Upper lobe of left lung (tissue), 6 donors: ENCODE measurements at regions not wholly inside any gene's neighbourhood (a gene's known extent, or its start where the extent isn't known, plus 50 kb on each side); places are given as distances from the start of the nearest gene placed in this dataset.

Experiments
- ATAC-seq, 2 donors: fragments of 200-7000 bp; cut with Tn5 transposase; one replicate each; pipeline ENCODE4 v1.9.1; 2022; ENCODE audit warnings: mild to moderate bottlenecking in 2 of 2, moderate library complexity in 2 of 2; ENCODE audit not compliant: low FRiP score in 2 of 2
- DNase-seq, 2 donors: peaks; one replicate each; pipeline ENCODE4 v3.0.0-alpha.2; 2019 to 2020
- H3K27ac ChIP-seq, 4 donors: fragments of 200-600 bp; sonication (generic); one replicate each; pipeline ENCODE4 v1.5.1; 2016 to 2019
- H3K27me3 ChIP-seq, 4 donors: fragments of 200-600 bp; sonication (generic); one replicate each; pipeline ENCODE4 v1.5.1; 2017 to 2019
- H3K36me3 ChIP-seq, 4 donors: fragments of 200-600 bp; sonication (generic); one replicate each; pipeline ENCODE4 v1.5.1; 2016 to 2019
- H3K4me1 ChIP-seq, 4 donors: fragments of 200-600 bp; sonication (generic); one replicate each; pipeline ENCODE4 v1.5.1; 2018 to 2019
- H3K4me3 ChIP-seq, 4 donors: fragments of 200-600 bp; sonication (generic); one replicate each; pipeline ENCODE4 v1.5.1; 2017 to 2019; ENCODE audit warnings: mild to moderate bottlenecking in 2 of 4, moderate library complexity in 1 of 4
- H3K9me3 ChIP-seq, 4 donors: fragments of 200-600 bp; sonication (generic); one replicate each; pipeline ENCODE4 v1.5.1; 2018 to 2019
- EP300 ChIP-seq, 4 donors: sonication (generic); formaldehyde crosslinking; IDR thresholded peaks; one replicate each; pipeline ENCODE4 v1.5.1; 2017; ENCODE audit warnings: antibody characterized with exemption in 4 of 4, control low read depth in 2 of 4
- POLR2A ChIP-seq, 4 donors: fragments of 450-650 bp; IDR thresholded peaks; one replicate each; pipeline ENCODE4 v1.5.1; 2016 to 2017; ENCODE audit warnings: antibody characterized with exemption in 4 of 4, mild to moderate bottlenecking in 2 of 4
- POLR2AphosphoS5 ChIP-seq, 2 donors: sonication (generic); formaldehyde crosslinking; IDR thresholded peaks; one replicate each; pipeline ENCODE4 v1.5.1; 2017; ENCODE audit warnings: antibody characterized with exemption in 2 of 2
- WGBS, 2 donors: methylation state at CpG; one replicate each; pipeline ENCODE4 v1.1.5; 2017 to 2018; 5-methylcytosine and 5-hydroxymethylcytosine counted together
- TF ChIP-seq, protein P1 (sequence below), 6 experiments: fragments of 450-650 bp in 4 of 6; fragments of 200-600 bp in 2 of 6; sonication (generic) in 2 of 6; IDR thresholded peaks; one replicate each; pipeline ENCODE4 v1.5.1; 2016 to 2019; ENCODE audit warnings: antibody characterized with exemption in 6 of 6
- donor health status: DM: no; HTN: no; CAD: no; lungs with moderate emphysema.
- donor health status: DM: no; HTN: yes; CAD: no; lungs with severe emphysema.

DNA sequence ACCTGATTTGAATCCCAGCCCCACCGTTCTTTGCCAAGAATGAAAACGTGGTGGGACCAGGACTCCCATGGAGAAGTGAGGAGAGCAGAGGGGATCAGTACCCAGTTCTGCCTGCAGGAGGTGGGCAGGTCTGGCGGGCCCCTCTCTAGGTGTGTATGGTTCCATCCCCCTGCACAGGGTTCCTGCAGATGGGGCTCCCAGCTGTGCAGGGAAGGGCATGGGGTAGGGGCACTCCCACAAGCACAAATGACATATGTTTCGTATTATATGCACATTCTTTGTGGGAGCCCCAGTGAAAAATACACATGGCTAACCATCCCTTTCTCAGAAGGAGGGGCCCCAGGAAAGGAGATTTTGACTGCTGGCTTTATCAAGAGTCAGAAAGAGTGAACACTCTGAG, 144.6 kb downstream of the PLPP3 start:
- 88 to 89% methylated on average over 3 to 4 of the region's 4 CpGs for WGBS, 2 donors
- peaks cover 0 to 9% (median 3%) of the 10 kb centered on the region in 4 donors for H3K4me1 ChIP-seq
- H3K27me3 ChIP-seq = no peaks in the 10 kb centered on the region
- no peaks in the 10 kb centered on the region for H3K9me3 ChIP-seq
- no peaks in the 10 kb centered on the region for H3K36me3 ChIP-seq
- H3K27ac ChIP-seq = no peak overlapping the region
- H3K4me3 ChIP-seq = no peak overlapping the region
- TF ChIP-seq POLR2A (IDR thresholded peaks at IDR 0.05) = no peak
- no peak for TF ChIP-seq POLR2AphosphoS5 (IDR thresholded peaks at IDR 0.05)
- ATAC-seq (no peak), DNase-seq (no peak)

- Histone ChIP-seq H3K27ac (no peak overlapping the region), H3K27me3 (no peaks in the 10 kb centered on the region), H3K36me3 (no peaks in the 10 kb centered on the region), H3K4me1 (peaks cover 0 to 4% (median 1%) of the 10 kb centered on the region in 4 donors), H3K4me3 (no peak overlapping the region), H3K9me3 (no peaks in the 10 kb centered on the region)
- no peak for TF ChIP-seq POLR2AphosphoS5 (IDR thresholded peaks at IDR 0.05)
- TF ChIP-seq POLR2A (IDR thresholded peaks at IDR 0.05) = no peak
- TF ChIP-seq, protein P1, sequence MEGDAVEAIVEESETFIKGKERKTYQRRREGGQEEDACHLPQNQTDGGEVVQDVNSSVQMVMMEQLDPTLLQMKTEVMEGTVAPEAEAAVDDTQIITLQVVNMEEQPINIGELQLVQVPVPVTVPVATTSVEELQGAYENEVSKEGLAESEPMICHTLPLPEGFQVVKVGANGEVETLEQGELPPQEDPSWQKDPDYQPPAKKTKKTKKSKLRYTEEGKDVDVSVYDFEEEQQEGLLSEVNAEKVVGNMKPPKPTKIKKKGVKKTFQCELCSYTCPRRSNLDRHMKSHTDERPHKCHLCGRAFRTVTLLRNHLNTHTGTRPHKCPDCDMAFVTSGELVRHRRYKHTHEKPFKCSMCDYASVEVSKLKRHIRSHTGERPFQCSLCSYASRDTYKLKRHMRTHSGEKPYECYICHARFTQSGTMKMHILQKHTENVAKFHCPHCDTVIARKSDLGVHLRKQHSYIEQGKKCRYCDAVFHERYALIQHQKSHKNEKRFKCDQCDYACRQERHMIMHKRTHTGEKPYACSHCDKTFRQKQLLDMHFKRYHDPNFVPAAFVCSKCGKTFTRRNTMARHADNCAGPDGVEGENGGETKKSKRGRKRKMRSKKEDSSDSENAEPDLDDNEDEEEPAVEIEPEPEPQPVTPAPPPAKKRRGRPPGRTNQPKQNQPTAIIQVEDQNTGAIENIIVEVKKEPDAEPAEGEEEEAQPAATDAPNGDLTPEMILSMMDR (IDR thresholded peaks at IDR 0.05) = no peak
- no peak for TF ChIP-seq EP300 (IDR thresholded peaks at IDR 0.05)
- no peak for ATAC-seq
- no peak for DNase-seq
- 65 to 66% methylated on average over 5 of the region's 5 CpGs for WGBS, 2 donors
These were observed 145.3 kb downstream of the PLPP3 start for GRCh38 chr1:56434025-56434424.

DNA sequence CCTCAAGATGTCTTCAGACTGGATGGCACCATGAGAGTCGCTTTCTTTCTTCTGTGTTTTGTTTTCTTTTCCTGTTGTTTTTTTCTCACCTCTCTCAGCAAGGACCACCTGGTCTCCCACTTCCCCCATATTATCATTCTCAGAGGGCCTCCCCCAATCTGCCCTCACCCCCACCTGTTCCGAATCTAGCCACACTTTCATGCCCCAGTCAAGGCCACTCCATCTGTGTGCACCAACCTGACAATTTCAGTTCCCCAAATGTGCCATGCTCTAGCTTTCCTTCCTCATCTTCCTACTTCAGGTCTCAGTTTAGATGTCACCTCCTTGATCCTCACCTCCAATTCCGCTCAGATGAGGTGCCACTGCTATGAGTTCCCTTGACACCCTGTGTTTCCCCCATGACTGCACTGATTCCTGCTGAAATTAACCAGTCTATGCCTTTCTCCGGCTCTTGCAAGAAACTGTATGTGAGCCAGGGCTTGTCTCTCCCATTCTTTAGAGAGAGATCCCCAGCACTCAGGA, 146.2 kb downstream of the PLPP3 start:
- no peak overlapping the region for H3K4me3 ChIP-seq
- no peaks in the 10 kb centered on the region for H3K36me3 ChIP-seq
- H3K27ac ChIP-seq = no peak overlapping the region
- H3K4me1 ChIP-seq = peaks cover 0 to 2% (median under 1%) of the 10 kb centered on the region in 4 donors
- DNase-seq (no peak), ATAC-seq (no peak)
- TF ChIP-seq, protein P1 (IDR thresholded peaks at IDR 0.05) = no peak
- TF ChIP-seq POLR2AphosphoS5 (IDR thresholded peaks at IDR 0.05) = no peak
- TF ChIP-seq POLR2A (IDR thresholded peaks at IDR 0.05) = no peak
- TF ChIP-seq EP300 (IDR thresholded peaks at IDR 0.05) = no peak
- WGBS, 2 donors = 90 to 92% methylated on average over 4 of the region's 4 CpGs
- H3K27me3 ChIP-seq = no peaks in the 10 kb centered on the region
- no peaks in the 10 kb centered on the region for H3K9me3 ChIP-seq

DNA sequence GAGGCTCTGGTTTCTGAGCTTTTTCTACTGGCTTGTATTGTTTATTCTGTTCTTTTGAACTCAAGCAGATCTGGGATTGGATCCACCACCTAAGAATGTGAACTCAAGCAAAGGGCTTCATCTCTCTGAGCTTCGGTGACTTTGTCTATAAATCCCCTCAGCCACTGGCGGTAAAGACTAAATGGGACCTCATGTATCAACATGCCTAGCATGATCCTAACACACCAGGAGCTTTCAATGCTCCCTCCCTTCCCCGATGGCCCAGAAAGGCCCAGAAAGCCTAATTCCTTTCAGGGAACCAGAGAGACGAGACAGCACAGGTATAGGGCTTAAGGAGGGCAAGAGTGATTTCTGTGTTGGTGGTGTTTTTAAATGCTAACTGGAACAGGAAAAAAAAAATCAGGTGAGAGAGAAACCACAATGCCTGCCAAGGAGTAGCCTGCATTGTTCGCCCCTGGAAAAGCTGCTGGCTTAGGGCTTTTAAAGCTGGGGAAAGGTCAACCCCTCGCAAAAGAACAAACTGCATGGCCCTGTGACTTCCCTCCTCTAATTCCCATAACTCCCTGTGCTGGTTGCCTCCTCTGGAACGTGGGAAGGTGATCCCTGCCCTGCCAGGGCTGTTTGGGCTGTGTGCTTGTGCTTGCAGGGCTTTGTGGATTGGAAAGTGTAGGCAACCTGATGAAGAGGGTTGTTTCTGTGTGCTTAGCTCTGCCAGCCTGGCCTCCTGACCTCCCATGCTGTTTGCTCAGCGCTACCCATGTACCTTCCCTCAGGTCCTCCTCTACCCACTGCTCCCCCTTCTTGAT, 147.0 kb downstream of the PLPP3 start:
- DNase-seq = no peak
- Histone ChIP-seq H3K27ac (no peak overlapping the region), H3K36me3 (no peaks in the 10 kb centered on the region), H3K4me1 (peaks cover 0 to 2% (median 0%) of the 10 kb centered on the region in 4 donors), H3K9me3 (no peaks in the 10 kb centered on the region), H3K4me3 (no peak overlapping the region), H3K27me3 (no peaks in the 10 kb centered on the region)
- no peak for TF ChIP-seq EP300 (IDR thresholded peaks at IDR 0.05)
- TF ChIP-seq POLR2A (IDR thresholded peaks at IDR 0.05) = no peak
- WGBS, 2 donors = 80 to 84% methylated on average over 8 of the region's 8 CpGs
- no peak for ATAC-seq

DNA sequence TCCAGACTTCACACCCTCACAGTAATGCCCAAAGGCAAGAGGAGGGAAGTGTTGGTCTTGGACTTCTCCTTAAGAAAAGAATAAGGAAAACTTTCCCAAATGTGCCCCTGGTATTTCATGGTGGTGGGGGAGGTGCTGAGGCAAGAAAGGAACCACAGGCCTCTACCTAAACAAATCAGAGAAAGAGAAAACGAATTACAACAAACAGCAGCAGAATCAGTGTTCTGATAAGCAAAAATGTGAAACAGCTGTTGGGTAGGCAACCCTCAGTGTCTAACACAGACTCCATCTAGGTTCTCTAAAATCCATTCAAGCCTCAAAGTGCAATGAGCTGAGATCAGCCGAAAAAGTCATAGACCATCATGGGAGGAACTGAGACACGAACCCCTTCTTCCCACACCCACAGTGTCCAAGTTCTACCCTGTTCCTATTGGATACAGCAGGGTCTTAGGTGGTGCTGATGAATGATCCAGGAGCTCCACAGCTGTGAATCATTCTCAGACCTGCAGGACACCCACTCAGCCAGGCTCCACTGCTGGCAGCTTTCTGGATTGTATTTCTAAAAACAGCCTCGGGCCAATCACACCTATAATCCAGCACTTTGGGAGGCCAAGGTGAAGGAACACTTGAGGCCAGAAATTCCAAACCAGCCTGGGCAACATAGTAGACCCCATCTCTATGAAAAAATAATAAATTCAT, 149.1 kb downstream of the PLPP3 start:
- no peak overlapping the region for H3K27ac ChIP-seq
- ATAC-seq = no peak
- H3K36me3 ChIP-seq = no peaks in the 10 kb centered on the region

DNA sequence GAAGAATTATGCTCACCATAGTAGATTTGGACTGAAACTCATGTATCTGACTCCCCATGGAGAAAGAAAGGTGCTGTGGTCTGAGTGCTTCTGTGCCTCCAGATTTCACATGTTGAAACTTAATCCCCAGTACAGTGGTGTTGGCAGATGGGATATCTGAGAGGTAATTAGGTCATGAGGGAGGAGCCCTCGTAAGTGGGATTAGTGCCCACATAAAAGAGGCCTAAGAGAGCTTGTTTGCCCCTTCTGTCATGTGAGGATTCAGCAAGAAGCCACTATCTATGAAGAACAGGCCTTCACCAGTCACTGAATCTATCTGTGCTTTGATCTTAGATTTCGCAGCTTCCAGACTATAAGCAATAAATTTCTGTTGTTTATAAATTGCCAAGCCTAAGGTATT, 150.1 kb downstream of the PLPP3 start:
- H3K9me3 ChIP-seq = no peaks in the 10 kb centered on the region

More for the DNA sequence above, 149.1 kb downstream of the PLPP3 start:
- H3K27me3 ChIP-seq = no peaks in the 10 kb centered on the region
- H3K4me1 ChIP-seq = no peaks in the 10 kb centered on the region
- TF ChIP-seq POLR2AphosphoS5 (IDR thresholded peaks at IDR 0.05) = no peak
- no peak for TF ChIP-seq POLR2A (IDR thresholded peaks at IDR 0.05)
- no peak for TF ChIP-seq EP300 (IDR thresholded peaks at IDR 0.05)
- DNase-seq = no peak
- no peak overlapping the region for H3K4me3 ChIP-seq
- no peaks in the 10 kb centered on the region for H3K9me3 ChIP-seq
- WGBS, 2 donors = 73 to 87% methylated on average over 4 of the region's 4 CpGs

More for the DNA sequence above, 150.1 kb downstream of the PLPP3 start:
- ATAC-seq (no peak), DNase-seq (no peak)
- Histone ChIP-seq H3K4me3 (no peak overlapping the region), H3K4me1 (peaks cover 0 to 2% (median 0%) of the 10 kb centered on the region in 4 donors), H3K36me3 (no peaks in the 10 kb centered on the region), H3K27me3 (no peaks in the 10 kb centered on the region), H3K27ac (no peak overlapping the region)
- TF ChIP-seq POLR2AphosphoS5 (IDR thresholded peaks at IDR 0.05) (no peak), POLR2A (IDR thresholded peaks at IDR 0.05) (no peak), EP300 (IDR thresholded peaks at IDR 0.05) (no peak)
- TF ChIP-seq, protein P1 (IDR thresholded peaks at IDR 0.05) = no peak
- 82 to 87% methylated on average over 2 of the region's 2 CpGs for WGBS, 2 donors
